ENCODE measurements at regions not wholly inside any gene's neighbourhood (a gene's known extent, or its start where the extent isn't known, plus 50 kb on each side); places are given as distances from the start of the nearest gene placed in this dataset.

DNA sequence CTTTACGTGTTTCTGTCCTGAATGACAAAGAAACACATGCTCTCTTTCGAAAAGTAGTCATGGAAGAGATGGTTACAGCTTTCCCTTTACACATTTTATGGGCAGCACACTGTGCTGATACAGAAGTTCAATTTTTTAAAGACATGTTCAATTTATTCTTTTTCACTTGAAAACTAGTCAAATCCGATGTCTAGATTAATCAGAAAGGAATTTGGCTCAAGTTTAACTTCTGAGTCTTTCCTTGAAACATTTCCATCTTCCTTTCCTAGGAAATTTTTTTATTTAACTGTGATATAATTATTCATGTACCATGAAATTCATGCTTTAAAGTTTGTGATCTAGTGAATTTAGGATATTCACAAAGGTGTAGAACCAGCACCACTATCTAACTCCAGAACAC, 360.1 kb downstream of the TNS3 start:
- DNase-seq = no peak

DNA sequence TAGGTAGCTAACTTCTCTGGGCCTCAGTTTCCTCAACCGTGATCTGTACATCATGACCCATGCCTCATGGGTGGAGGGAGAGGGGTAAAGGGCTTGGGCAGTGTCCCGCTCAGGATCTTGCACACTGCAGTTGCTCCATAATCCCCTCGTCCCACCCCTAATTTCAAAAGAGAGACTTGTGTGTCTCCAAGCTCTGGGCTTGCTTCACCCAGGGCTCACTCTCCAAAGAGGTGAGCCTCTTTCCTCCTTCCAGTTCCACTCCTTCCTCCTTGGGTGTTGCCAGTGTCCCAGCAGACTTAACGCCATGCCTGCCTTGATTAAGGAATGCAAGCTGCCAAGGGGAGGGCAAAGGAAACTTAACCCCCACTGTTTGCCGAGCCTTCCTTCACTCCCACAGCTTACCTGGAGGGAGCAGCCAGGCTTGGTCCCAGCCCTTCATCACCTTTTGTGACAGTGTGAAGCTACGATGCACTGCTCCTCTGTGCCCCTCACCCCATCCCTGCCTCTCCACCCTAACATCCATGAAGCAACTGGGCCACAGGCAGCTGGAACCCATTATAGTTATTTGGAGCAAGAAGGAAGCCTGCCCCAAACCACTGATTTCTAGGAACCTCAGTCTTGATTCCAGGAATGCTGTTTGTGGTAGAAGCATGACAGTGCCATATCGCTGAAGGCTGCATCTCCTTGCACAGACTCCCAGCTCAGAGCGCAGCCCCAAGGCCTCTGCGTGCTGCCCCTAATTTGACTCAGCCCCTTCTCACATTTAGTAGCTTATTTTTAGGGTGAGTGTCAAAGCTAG, 363.3 kb downstream of the TNS3 start:
- no peak for DNase-seq

DNA sequence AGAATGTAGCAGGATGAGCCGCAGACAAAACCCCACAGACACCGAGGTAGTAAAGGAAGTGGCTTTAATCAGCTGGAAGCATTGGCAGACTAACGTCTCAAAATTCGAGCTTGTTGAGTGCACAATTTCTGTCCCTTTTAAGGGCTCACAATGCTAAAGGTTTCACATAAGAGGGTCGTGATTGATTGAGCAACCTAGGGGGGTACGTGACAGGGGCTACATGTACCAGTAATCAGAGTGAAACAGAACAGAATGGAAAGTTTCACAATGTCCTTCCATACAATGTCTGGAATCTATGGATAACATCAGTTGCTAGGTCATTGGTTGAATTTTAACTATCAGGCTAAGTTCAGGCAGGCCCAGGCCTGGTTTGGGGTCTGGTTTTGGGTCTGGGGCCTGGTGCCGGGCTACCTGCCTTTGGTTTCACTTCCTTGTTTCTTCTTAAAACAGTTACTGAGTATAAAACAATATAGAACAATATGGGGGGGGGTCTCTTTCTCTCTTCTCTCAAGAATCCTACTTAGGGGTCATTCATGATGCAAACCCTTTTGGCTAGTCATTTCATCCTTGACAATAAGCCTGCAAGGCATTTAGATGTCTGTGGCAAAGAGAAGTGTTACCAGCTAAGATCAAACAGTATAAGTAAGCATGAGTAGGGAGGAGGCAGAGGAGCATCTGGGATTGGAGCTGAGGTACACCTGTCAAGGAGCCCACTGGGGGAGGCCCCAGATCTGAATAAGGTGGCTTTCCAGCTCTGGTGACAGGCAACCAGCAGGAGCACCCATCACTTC, 364.1 kb downstream of the TNS3 start:
- no peak for DNase-seq

DNA sequence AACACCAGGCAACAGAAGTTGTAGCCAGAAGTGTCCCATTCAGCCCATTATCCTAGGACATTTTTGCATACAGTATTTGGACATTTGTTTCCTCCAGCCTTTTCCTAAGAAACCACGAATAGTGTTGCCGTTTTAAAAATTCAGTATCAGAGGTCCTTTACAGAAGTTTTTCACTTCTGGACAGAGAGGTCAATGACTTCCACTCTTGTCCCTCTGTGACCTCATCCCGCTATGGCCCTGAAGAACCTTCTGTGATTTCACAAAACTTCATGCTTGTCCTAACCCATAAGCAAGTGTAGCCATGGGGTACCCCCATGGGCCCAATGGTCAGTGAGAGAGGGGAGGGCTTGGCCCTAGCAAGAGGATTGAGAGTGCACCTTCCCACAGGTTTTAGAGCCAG, 364.8 kb downstream of the TNS3 start:
- no peak for DNase-seq

DNA sequence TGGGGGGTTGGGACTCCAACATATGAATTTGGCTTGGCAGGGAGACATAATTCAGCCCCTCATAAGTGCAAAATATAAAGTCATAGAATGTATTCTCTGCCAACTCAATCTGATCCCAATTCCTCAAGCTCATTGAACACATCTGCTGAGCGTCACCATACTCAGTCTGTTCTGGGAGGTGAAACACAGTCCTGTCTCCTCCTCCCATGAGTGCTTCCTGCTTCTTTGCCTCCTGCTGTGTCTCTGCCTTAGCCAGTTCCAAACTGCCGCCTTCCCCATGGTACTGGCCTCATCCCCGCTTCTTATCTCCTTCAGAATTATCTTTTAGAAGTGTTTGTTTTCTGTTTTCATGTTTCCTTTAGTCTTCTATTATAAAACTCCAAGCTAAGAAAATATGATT, 365.5 kb downstream of the TNS3 start:
- DNase-seq = no peak

DNA sequence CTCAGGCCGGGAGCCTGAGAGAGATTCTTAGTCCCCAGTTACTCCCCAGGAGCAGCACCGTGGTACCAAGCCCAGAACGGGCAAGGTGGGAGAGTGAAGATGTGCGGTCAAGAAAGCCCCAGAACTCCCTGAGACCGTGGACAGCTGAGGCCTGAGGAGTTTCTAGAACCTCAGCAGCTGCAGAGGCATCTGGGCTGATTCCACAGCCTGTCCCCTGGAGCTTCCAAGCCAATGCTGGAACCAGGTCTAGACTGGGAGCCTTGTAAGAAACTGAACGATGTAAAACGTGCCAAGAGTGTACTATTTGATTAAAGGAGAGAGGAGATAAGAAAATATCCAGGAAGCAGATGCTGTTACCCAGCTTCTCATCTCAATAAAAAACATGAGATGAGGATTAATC, 366.3 kb downstream of the TNS3 start:
- no peak for DNase-seq

DNA sequence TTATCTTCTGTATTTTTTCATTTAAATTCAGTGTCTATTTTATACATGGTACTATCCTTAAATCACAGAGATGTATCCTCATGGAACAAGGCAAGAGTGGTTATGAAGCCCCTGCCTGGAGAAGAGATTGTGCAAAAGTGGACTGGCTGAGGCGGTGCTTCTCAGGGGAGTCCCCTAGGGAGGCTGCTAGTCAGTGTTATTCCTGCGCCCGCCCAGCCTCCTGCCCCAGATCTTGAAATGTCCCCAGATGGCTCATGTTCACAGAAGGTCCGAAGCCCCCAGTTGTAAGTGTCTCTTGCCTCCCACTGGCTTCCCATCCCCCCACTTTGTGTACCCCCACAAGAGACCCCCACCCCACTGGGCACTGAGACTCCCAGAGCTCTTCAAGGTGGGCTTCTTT, 366.9 kb downstream of the TNS3 start:
- DNase-seq = no peak

DNA sequence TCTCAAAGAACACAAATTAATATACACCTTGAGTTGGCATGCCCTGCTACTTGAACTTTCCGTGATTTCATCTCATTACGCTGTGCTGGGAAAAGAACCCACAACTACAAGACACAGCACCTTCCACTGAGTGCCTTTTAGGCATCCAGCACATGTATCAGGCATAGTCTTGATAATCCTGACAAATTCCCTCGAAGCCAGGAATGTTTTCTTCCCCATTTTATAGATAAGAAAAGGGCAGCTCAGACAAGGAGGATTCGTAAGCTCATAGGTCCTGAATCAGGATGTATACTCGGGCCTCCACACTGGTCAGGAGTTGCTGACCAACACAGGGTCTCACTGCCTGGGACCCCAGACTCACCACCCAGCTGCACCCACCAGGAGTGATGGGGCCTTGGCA, 368.6 kb downstream of the TNS3 start:
- DNase-seq = no peak

DNA sequence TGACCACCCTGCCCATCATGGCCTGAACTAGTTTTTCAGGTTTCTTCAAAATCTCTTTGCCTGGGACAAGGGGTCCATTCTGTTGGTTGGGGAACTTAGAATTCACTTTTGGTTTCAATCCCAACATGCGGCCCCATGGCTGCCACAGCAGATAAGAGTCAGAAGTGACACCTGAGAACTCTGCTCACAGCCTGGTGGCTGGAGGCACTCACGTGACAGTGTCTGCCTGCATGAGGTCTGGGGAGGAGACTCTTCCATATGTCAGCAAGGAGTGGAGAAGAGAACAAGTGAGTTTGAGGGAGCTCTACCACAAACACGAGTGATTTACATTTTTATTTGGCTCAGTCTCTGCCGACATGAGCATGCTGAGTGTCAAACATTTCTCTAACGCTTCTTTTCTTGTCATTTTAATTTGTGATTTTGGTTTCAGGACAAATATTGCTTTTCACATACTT, 370.4 kb downstream of the TNS3 start:
- no peak for DNase-seq

DNA sequence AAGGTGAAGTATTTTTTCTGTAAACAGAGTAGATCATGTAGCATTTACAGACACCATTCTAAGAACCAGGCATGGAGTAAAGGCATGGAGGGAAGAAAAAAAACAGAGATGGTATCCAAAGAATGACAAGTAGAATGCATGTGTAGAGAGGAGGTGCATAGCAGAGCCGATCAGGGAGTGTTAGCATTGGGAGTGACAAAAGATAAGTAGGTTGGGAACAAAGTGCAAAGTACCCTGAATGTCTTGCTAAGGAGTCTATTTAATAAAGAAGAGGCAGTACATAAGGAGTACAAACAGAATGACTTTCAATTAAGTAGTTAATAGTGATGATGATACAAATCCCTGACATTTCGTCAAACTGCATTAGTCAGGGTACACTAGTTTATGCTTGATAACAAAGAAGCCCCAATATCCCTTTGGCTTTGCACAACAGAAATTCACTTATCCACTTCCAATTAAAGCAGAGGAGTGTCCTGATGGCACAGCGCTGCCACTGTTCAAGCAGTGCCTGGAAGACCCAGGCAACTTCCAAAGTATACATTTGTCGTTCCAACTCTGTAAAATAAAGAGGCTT, 371.5 kb downstream of the TNS3 start:
- no peak for DNase-seq

DNA sequence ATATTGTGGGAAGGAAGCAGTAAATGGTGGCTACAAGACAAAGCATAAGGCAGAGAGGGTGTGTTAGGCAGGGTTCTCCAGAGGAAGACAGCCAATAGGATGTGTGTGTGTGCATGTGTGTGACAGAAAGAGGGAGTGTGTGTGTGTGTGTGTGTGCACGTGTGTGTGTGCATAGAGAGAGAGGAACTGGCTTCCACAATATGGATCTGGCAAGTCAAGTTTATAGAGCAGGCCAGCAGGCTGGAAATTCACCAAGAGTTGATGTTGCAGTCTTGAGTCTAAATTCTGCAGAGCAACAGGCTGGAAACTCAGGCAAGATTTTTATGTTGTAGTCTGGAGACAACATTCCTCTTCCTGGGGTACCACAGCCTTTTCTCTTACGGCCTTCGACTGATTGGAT, 374.0 kb downstream of the TNS3 start:
- no peak for DNase-seq

DNA sequence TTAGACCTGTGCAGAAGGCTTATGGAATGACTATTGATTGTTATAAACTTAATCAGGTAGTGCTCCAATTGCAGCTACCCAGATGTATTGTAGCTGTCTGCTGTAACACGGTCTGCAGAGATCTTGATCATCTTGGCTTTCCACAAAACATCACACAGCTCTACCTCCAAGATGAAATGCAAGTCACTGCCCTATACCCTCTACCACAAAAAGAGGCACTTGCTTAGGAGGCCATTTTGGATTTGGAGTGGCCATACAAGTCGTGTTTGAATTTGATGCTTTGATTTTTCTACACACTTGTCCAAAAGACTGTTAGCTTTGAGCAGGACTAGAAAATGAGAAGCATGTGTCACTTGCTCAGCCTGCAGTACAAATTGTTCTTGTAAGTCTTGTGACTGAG, 377.2 kb downstream of the TNS3 start:
- no peak for DNase-seq

DNA sequence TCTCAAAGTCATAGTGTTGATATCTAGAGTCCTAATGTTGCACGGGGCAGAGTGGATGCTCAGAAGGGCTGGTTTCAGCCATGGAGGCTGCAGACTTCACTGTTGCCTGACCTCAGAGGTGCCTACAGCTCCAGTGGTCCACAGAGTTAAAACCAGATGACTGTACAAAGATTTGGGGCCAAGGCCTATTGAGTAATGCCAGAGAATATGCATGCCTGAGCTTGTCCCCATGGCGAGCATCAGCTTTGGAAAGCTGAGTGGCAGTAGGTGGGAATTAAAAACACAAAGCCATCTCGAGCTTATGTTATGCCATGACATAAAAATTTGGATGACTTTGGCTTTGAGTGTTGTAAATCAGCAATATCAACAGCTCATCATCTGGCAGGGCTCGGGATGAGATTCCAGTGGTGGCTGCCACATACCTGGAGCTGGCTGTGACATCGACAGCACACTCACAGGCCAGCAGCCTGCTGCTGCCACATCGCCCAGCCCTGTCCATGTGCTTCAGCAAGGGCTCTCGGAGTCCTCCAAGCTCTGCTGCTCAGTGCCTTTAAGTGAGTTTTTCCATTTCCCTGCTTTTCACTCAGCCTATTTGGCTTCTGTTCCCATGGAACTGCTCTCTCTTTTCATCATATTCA, 379.6 kb downstream of the TNS3 start:
- DNase-seq = no peak

DNA sequence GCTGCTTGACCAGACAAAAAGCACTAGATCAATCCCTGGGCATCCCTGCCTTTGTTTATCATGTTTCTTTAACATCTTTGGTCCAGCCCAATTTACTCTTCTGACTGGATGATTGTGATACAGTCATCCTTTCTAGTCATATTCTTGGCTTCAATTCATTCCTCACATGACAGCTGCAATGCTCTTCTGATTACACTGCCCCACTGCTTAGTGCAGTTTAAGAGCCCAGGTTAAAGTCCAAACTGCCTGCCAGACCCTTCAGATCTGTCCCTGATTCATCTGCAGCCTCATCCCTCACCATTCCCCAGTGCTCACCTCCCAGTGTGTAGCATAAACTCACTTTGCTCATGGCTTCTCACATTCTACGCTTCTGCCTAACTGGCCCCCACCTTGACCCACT, 383.8 kb downstream of the TNS3 start:
- no peak for DNase-seq

DNA sequence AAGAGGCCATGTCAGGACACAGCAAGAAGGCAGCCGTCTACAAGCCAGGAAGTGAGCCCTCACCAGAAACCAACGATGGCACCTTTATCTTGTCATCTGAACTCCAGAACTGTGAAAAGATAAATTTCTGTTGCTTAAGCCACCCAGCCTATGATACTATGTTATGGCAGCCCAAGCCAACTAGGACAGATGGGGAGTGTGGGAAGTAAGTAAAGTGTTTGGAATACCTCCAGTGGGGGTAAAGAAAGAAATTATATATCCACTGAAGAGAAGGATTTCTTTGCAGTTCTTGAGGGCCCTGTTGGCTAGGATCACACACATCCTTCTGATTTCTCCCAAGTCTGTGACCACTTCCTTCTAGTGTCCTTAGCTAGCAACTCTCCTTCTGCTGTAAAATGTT, 384.4 kb downstream of the TNS3 start:
- no peak for DNase-seq

DNA sequence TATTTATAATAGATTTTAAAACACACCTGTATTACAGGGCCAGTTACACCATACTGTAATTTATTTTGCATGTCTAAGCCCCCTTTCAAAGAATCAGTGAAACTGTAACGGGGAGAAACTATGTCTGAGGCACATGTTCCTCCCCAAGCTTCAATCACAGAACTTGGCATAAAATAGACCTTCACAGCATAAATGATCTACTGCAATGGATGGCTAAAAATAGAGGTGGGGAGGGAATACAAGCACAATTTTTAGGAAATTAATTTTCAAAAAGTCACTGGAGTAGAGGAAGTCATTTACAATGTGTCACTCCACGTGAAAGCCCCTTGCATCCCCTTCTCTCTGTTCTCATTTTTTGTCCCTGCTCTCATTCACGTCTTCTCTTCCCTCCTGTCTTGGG, 385.2 kb downstream of the TNS3 start:
- no peak for DNase-seq

DNA sequence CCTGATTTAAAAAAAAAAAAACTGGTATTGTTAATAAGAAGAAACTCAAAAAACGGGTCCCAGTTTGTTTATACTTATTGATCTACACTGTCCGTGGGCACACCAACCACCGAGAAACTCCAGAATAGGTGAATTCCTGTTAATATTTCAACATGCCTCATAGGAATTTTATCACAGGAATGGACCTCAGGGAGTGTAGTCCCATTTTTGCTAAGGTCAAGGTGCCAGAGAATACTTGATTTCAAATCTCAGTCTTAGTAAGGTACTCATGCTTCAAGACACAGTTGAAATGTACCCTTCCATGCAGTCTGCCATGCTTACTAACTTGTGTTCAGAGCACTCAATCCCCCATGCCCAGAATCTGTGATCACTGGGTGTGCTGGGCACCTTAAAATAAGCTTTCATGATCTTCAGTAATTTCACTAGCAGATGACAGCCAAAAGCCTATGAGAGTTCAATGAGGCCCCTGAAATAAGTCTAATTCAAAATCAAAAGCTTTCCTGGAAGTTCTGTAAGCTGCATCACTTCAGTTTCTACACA, 385.7 kb downstream of the TNS3 start:
- DNase-seq = no peak

DNA sequence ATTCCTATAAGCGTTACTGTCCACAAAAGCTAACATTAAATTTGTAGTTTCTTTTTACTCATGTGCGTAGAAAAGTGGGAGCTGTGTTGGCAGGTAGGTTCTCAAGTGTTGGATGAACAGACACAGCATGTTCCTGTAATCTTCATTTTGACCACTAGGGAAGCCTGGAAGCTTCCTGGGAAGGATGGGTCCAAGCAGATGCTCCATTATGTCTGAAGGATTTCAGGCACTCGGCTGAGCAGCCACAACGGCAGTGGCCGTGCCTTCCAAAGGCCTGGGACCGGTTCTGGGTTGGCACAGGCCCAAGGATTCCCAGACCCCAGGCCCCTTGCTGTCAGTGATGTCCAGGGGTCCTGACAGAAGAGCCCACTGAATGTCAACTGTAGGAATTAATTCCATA, 386.3 kb downstream of the TNS3 start:
- DNase-seq = no peak

DNA sequence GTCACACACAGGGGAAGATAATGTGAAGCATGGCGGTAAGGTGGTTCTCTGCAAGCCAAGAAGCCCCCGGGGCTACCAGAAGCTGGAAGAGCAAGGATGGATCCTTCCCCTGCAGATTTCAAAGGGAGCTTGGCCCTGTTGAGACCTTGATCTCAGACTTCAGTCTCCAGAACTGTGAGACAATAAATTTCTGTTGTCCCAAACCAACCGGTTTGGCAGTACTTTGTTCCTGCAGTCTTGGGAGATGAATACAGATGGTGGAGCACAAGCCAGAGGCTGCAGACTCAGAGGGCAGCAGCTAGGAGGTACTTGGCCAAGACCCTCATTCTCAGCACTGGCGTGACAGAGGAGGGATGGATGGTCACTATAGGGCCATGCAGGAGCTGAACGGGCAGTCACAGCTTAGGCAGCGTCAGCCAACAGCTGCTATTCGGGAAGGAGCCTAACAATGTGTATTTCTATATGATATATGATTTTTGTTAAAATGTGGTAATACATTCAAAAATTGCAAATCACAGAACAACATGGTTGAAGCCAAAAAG, 387.3 kb downstream of the TNS3 start:
- DNase-seq = no peak

DNA sequence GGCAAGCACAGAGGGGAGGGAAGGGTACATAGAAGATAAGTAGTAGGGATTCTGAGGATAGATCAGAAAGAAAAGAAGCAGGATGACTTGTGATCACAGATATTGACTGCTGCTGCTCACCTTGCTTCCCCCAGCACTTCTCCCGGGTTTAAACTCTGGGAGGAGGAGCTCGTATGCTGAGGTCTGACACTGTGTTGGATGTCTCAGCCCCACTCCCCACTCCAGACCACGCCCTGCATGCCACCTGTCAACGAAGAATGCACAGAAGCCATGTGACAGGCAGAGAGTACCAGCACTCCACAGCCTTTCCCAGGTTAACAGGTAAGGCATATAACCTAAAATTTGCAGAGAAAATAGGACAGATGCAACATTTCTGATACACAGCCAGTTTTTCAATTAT, 388.9 kb downstream of the TNS3 start:
- no peak for DNase-seq

DNA sequence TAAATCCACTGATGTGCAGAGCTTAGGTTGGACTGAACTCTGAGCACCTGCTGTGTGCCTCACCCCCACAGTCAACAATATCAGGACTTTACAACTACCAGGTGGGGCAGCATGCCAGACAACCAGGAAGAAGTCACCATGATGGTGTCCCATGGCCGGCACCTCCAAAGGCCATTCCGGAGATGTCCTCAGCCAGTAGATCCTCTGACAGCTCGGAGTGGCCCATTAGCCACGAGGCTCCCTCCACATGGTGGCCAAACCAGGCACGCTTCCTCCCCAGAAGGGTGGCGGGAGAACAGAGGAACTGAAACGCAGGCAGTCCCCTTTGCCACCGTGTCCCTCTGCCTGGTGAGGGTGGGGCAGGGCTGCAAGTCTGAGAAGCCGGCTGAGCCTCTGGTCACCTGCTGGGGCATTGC, 390.0 kb downstream of the TNS3 start:
- no peak for DNase-seq

DNA sequence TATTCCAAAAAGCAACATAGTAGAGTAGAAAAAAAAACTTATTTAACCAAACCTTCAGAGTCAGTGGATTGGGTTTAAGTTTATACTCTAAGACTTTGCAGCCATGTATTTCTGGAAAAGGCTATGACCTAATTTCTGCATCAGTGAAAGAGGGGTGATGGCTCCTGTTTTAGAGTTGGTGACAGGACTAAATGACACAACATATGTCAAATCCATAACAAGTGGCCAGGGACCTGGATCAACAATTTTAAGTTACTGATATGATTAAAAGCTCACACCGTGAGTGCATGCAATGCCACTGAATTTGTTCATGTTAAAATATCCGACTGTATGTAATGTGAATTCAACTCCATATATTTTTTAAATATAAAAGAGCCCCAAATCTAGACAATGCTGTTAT, 390.6 kb downstream of the TNS3 start:
- DNase-seq = no peak

DNA sequence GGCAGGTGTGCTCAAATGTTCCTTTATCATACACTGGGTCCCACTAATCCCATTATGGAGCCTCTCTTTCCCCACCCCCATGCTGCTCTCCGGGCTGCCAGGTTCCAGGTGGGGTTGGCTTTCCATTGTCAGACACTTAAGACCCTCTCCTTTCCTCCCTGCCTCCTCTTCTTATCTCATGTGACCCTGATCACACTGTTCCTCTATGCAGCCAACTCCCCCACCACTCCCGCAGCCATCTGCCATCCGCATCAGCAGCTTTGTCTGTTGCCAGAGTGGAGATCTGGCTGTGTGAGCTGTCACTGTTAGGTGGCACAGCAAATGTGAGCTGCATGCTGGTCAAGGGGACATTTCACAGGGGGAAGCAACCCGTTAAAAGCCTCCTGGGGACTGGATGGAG, 391.4 kb downstream of the TNS3 start:
- no peak for DNase-seq

Measured in NCI-H446 treated with DMSO at 0.1 percent for 48 hours (cell line).